Left lung (tissue), 4 donors: ENCODE measurements at regions not wholly inside any gene's neighbourhood (a gene's known extent, or its start where the extent isn't known, plus 50 kb on each side); places are given as distances from the start of the nearest gene placed in this dataset.

ENCODE experiments used
- ATAC-seq: fragments of 200-7000 bp; cut with Tn5 transposase; one replicate; pipeline ENCODE4 v1.9.1; 2020; ENCODE audit warnings: moderate library complexity
- DNase-seq, 4 donors: peaks; one replicate each; pipeline ENCODE4 v3.0.0-alpha.2; 2013 to 2020
- H3K27ac ChIP-seq, 2 donors: fragments of 200-600 bp; sonication (generic) in 1 of 2; one replicate each; pipeline versions ENCODE4 v1.5.0 to v1.8.0; 2020 to 2021
- H3K27me3 ChIP-seq, 2 donors: fragments of 200-600 bp; sonication (generic) in 1 of 2; one replicate each; pipeline versions ENCODE4 v1.5.0 to v1.8.0; 2020 to 2021
- H3K36me3 ChIP-seq, 2 donors: fragments of 200-600 bp; sonication (generic) in 1 of 2; one replicate each; pipeline versions ENCODE4 v1.5.0 to v1.8.0; 2020 to 2021
- H3K4me1 ChIP-seq, 2 donors: fragments of 200-600 bp; one replicate each; pipeline ENCODE4 v1.8.0; 2021
- H3K4me3 ChIP-seq, 2 donors: fragments of 200-600 bp; sonication (generic) in 1 of 2; one replicate each; pipeline versions ENCODE4 v1.5.0 to v1.8.0; 2020 to 2021; ENCODE audit warnings: mild to moderate bottlenecking in 1 of 2
- H3K9me3 ChIP-seq, 2 donors: fragments of 200-600 bp; sonication (generic) in 1 of 2; one replicate each; pipeline versions ENCODE4 v1.5.0 to v1.8.0; 2020 to 2021
- intact Hi-C, 2 donors: fragments of 100-400 bp; cut with DNase I; formaldehyde crosslinking; loops; one replicate each; pipeline versions ENCODE4 v1.11.2 to v1.14.2; 2022
- TF ChIP-seq, protein P1 (sequence below), 2 donors: fragments of 200-600 bp; sonication (generic) in 1 of 2; IDR thresholded peaks; one replicate each; pipeline versions ENCODE4 v1.5.0 to v1.8.0; 2021; ENCODE audit warnings: antibody characterized with exemption in 2 of 2
- donor health status: DM: no; HTN: yes; CAD: no.
- donor health status: DM: no; HTN: no; CAD: no.

DNA sequence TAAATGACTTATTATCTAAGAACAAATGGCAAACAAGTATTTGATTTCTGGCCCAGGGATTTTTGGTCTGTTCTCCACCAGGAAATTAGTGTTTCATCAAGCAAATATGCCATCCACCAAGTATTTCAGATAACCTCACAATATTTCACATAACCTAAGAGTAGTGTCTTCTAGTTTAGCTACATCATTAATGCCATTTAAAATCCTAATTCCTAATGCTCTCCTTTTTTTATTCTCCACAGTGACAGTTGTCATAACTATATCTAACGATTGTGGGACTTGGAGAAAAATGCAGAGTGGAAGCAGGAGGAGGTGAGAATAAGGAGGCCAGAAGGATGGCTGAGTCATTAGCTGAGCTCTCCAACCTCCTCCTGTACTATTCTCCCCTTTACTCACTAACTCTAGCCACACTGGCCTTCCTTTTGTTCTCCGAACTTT, 58.5 kb upstream of the CTLA4 start:
- ATAC-seq (no peak), DNase-seq (no peak)
- H3K27me3 ChIP-seq = no peaks in the 10 kb centered on the region
- TF ChIP-seq, protein P1, sequence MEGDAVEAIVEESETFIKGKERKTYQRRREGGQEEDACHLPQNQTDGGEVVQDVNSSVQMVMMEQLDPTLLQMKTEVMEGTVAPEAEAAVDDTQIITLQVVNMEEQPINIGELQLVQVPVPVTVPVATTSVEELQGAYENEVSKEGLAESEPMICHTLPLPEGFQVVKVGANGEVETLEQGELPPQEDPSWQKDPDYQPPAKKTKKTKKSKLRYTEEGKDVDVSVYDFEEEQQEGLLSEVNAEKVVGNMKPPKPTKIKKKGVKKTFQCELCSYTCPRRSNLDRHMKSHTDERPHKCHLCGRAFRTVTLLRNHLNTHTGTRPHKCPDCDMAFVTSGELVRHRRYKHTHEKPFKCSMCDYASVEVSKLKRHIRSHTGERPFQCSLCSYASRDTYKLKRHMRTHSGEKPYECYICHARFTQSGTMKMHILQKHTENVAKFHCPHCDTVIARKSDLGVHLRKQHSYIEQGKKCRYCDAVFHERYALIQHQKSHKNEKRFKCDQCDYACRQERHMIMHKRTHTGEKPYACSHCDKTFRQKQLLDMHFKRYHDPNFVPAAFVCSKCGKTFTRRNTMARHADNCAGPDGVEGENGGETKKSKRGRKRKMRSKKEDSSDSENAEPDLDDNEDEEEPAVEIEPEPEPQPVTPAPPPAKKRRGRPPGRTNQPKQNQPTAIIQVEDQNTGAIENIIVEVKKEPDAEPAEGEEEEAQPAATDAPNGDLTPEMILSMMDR (IDR thresholded peaks at IDR 0.05) = no peak
- peaks cover 0 to 39% of the 10 kb centered on the region in 2 donors for H3K4me1 ChIP-seq
- intact Hi-C loops = no loop called here
- H3K36me3 ChIP-seq = no peaks in the 10 kb centered on the region
- no peak overlapping the region for H3K4me3 ChIP-seq
- no peak overlapping the region for H3K27ac ChIP-seq
- H3K9me3 ChIP-seq = peaks cover 0 to 11% of the 10 kb centered on the region in 2 donors

DNA sequence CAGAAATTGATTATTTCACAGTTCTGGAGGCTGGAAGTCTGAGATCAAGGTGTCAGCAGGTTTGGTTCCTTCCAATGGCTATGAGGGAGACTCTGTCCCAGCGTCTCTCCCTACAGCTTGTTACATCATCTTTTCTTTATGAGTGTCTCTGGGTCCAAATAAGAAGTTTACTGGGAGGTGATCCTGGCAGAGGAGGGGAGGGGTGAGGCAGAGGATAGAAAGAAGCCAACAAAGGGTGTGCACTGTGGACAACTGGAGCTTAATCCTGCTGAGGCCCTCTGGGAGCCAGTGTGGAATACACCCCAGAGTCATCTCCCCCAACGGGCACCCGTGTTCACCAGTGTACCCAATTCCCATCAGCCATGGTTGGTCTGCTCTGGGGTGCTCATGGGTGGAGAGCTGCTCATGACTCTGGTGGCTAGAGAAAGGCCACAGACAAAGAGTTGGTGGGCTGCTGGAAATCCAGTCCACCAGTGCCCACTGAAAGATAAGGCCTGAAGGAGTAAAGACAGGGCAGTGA, 57.5 kb upstream of the CTLA4 start:
- DNase-seq (no peak), ATAC-seq (no peak)
- Histone ChIP-seq H3K27me3 (no peaks in the 10 kb centered on the region), H3K27ac (no peak overlapping the region), H3K4me1 (peaks cover 6 to 37% of the 10 kb centered on the region in 2 donors), H3K9me3 (peaks cover 0 to 11% of the 10 kb centered on the region in 2 donors), H3K36me3 (no peaks in the 10 kb centered on the region), H3K4me3 (no peak overlapping the region)
- TF ChIP-seq, protein P1 (IDR thresholded peaks at IDR 0.05) = no peak
- intact Hi-C loops = loop anchor here in 1 of 2 donors (10.0 kb wide), 1 partner anchor 325 kb away; no protein-coding TSS in a partner anchor

GRCh38 chr2:203811491-203812221, 55.9 kb upstream of the CTLA4 start:
- TF ChIP-seq, protein P1 (IDR thresholded peaks at IDR 0.05) = no peak
- no peak overlapping the region for H3K4me3 ChIP-seq
- DNase-seq = peak in 2 of 4 donors; percentile 90 to 91
- H3K27ac ChIP-seq = peak overlapping the region; percentile 59 to 63
- intact Hi-C loops = loop anchor here in 1 of 2 donors (10.0 kb wide), 1 partner anchor 327 kb away; no protein-coding TSS in a partner anchor
- peak; percentile 83 for ATAC-seq
- no peaks in the 10 kb centered on the region for H3K27me3 ChIP-seq
- no peaks in the 10 kb centered on the region for H3K36me3 ChIP-seq
- peaks cover 10 to 48% of the 10 kb centered on the region in 2 donors for H3K4me1 ChIP-seq
- no peaks in the 10 kb centered on the region for H3K9me3 ChIP-seq

DNA sequence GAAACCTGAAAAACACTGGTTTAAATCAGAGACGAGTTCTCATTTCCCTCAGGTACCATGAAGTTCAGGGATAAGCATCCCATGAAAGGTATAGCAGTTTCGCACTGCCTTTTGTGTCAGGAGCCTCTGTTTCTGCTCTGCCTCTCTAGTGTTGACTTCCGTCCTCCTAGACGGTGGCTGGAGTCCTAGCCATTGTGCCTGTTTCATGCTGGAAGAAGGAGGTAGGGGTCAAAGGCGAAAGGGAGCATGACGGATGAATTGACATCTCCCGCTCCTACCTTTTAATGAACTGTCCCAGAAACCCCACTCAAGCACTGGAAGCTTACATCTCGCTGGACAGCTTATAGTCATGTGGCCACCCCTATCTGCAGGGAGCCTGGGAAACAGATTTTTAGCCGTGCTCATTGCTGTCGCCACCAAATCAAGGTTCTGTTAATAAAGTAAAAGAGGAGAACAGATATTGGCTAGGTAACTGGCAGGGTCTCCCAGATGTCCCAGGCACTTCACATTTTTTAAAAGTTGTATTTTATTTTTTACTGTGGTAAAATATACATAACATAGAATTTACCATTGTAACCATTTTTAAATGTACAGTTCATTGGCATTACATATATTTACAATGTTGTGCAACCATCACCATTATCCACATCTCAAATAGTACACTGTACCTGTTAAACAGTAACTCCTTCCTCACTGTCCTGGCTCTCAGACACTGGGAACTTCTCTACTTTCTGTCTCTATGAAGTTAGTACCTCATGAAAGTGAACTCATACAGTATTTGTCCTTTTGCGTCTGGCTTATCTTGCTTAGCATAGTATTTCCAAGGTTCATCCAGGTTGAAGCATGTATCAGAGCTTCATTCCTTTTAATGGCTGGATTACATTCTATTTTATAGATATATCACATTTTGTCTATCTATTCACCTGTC, 55.0 kb upstream of the CTLA4 start:
- ATAC-seq (no peak), DNase-seq (no peak)
- Histone ChIP-seq H3K4me3 (no peak overlapping the region), H3K36me3 (no peaks in the 10 kb centered on the region), H3K27me3 (no peaks in the 10 kb centered on the region), H3K4me1 (peaks cover 10 to 48% of the 10 kb centered on the region in 2 donors), H3K27ac (peak overlapping the region in 1 of 2 donors; percentile 59), H3K9me3 (no peaks in the 10 kb centered on the region)
- intact Hi-C loops = loop anchor here in 1 of 2 donors (10.0 kb wide), 1 partner anchor 328 kb away; no protein-coding TSS in a partner anchor
- TF ChIP-seq, protein P1 (IDR thresholded peaks at IDR 0.05) = no peak
